ENCODE measurements at regions not wholly inside any gene's neighbourhood (a gene's known extent, or its start where the extent isn't known, plus 50 kb on each side); places are given as distances from the start of the nearest gene placed in this dataset.

- no peak for DNase-seq (ENCODE audit: low spot score)
These were observed 137.3 kb upstream of the FRMD4A start for GRCh38 chr10:14468023-14468441.

DNA sequence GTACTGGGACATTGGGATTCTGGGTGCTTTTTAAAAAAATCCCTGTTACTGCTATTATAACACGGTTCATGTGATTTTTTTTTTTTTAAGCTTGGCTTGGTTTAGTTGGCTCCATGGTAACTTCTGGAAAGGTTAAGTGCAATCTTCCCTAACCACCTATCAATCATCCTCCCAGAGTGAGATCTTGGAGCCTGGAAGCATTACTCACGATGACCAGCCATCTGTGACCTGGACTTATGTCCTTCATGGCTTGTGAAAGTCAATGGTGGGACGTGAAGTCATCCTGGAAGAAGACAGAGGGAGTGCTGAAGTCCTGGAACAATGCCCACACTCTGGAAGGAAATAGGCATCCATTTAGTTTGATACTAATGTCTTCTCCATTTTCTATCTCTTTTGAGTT is 135.5 kb upstream of the FRMD4A start:
- DNase-seq (ENCODE audit: low spot score) = no peak

DNA sequence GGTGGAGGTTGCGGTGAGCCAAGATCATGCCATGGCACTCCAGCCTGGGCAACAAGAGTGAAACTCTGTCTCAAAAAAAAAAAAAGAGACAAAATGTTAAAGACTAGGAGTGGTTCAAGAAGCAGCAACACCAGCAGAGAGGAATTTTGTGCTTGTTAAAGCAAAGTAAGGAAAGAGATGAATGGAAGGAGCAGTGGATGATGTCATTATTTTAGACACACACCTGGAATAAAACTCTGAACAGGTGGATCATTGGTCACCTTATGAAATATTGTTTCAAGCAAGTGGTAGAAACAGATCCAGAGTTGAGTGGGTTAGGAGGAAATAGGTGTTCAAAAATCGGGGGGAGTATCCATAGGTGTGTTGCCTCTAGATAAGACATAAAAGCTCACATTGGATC is 129.7 kb upstream of the FRMD4A start:
- no peak for DNase-seq (ENCODE audit: low spot score)

DNA sequence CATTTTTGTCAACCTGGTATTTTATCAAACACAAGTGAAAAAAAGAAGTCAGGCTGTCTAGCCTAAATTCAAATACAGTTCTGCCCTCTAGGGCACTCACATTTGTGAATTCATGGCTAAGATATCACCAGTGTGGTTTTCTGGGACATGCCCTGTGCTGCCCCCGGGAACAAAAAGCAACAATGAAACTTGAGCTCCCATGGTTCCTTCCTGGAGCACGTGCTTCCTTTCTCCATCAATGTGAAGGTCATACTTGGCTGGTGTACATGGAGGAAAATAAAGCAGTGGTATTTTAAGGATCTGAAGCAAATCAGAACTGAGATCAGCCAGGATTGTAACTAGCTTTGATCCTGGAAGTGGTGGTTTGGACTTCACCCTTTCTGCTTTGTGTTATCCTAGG is 128.9 kb upstream of the FRMD4A start:
- DNase-seq (ENCODE audit: low spot score) = no peak

- DNase-seq (ENCODE audit: low spot score) = no peak
These were observed 126.1 kb upstream of the FRMD4A start for GRCh38 chr10:14456870-14457266.

- peak; percentile 24 for DNase-seq (ENCODE audit: low spot score)
These were observed 125.6 kb upstream of the FRMD4A start for GRCh38 chr10:14456218-14456869.

GRCh38 chr10:14454629-14455028 is 123.9 kb upstream of the FRMD4A start:
- DNase-seq (ENCODE audit: low spot score) = no peak

DNA sequence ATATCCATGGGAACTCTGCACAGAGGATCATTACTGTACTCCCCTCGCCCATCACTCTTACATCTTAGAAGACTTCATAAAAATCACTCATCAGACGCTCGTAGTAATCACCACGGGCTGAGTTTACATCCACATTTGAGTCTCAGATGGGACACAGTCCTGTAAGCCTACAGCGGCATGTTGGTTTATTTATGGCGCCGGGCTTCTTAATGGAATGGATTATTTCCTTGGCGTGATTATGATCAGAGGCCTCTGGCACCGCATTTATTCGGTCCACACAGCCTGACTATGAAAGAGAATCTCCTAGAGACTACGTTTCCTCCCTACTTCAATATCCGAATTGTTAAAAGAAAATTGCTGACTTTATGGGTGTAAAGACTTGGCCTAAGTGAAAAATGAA is 123.5 kb upstream of the FRMD4A start:
- DNase-seq (ENCODE audit: low spot score) = no peak

DNA sequence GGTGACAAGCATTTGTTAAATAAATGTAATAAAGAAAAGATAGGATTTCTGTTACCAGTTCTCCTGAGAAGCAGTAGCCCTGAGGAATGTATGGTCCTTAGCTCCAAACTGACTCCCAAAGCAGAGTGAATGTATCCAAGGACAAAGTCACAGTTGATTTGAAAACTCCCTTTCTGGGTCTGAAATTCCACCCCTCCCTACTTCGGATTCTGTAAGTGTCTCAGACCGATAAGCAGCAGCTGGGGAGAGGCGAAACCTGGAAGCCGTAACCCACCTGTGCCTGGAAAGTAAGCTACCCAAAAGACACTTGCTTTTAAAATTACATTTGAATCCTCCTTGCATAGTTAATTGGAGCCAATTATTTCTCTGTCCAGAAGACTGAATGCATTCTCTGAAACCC is 122.9 kb upstream of the FRMD4A start:
- DNase-seq (ENCODE audit: low spot score) = no peak

- no peak for DNase-seq (ENCODE audit: low spot score)
These were observed 120.6 kb upstream of the FRMD4A start for GRCh38 chr10:14451341-14451740.

GRCh38 chr10:14450041-14450491 is 119.3 kb upstream of the FRMD4A start:
- DNase-seq (ENCODE audit: low spot score) = no peak

- no peak for DNase-seq (ENCODE audit: low spot score)
These were observed 118.6 kb upstream of the FRMD4A start for GRCh38 chr10:14449293-14449815.

- DNase-seq (ENCODE audit: low spot score) = no peak
These were observed 117.7 kb upstream of the FRMD4A start for GRCh38 chr10:14448197-14448990.

DNA sequence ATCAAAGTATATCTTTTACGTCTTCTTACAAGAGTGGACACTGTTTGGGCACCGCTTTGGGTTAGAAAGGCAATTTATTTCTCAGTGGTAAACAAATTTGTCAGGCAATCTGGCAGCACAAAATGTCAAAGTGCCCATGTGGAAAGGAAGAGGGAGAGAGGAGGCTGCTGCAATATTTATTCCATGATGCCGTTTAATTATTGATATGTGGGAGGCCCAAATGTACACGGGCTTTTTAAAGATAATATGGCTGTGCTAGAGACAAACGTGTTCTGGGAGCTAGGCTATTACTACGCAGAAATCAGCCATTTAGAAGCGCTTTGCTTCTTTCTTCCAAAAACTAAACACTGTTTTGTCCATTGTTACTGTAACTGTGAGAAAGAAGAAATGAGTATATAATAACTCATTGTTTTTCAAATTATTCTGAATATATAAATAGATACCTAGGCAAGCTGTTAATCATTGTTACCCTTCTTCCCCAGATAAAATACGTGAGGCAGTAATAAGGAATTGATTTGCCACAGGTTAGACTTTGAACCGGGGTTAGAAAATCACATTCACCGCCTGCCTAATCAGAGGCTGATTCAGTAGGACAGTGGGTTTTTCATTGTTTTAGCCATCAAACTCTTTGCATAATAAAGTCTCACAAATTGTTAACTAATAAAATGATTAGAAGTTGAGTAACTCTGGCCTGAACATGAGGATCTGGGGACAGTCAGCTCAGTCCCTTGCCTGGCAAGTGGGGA is 116.5 kb upstream of the FRMD4A start:
- no peak for DNase-seq (ENCODE audit: low spot score)

GRCh38 chr10:14439451-14440259 is 108.9 kb upstream of the FRMD4A start:
- no peak for DNase-seq (ENCODE audit: low spot score)

DNA sequence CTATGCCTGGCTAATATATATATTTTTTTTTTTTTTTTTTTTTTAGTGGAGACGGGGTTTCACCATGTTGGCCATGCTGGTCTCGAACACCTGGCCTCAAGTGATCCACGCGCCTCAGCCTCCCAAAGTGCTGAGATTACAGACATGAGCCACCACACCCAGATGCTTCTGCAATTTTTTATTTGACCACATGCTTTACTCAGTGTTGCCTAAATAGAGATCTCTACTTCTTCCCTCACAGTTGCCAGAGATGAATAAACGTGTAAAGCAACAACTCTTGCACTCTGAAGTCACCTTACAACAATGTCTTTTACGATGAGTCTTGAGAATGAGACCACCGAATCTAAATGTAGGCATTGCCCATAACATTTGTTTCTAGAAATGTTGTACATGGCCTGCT is 107.9 kb upstream of the FRMD4A start:
- DNase-seq (ENCODE audit: low spot score) = no peak

- DNase-seq (ENCODE audit: low spot score) = no peak
These were observed 107.3 kb upstream of the FRMD4A start for GRCh38 chr10:14438057-14438456.

- DNase-seq (ENCODE audit: low spot score) = no peak
These were observed 105.4 kb upstream of the FRMD4A start for GRCh38 chr10:14435976-14436632.

DNA sequence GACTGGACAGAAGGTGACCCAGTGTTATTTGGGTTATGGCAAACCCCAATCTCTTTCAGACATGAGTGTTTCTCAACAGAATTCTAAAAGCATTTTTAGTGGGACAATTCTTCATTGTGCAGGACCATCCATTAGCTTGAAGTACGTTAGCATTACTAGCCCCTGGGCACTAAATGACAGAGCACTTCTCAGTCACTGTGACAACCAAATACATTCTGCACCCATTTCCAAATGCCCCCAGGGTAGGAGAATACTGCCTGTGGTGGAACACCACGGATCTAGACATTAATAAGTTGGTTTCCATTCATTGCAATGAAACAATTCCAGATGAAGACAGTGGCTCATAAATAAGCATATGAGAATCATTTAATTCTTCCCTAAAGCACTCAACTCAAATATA is 102.4 kb upstream of the FRMD4A start:
- no peak for DNase-seq (ENCODE audit: low spot score)

DNA sequence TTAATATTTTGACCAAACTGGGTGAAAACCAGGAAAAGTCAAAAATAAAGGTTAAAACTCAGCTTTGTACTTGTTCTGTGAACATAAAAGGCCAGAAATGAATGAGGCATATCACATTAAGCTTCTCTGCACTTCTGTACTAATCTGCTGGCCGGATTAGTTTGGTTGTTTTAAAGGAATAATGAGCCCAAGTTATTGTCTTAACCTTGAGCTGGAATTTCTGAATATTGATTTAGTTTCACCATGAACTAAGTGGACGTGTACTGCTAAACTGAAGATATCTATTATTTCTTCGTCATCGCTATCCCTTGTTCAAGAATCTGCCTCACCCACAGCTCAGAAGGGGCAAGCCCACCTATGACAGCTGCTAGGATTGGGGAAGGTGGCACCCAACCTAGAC is 101.1 kb upstream of the FRMD4A start:
- no peak for DNase-seq (ENCODE audit: low spot score)

DNA sequence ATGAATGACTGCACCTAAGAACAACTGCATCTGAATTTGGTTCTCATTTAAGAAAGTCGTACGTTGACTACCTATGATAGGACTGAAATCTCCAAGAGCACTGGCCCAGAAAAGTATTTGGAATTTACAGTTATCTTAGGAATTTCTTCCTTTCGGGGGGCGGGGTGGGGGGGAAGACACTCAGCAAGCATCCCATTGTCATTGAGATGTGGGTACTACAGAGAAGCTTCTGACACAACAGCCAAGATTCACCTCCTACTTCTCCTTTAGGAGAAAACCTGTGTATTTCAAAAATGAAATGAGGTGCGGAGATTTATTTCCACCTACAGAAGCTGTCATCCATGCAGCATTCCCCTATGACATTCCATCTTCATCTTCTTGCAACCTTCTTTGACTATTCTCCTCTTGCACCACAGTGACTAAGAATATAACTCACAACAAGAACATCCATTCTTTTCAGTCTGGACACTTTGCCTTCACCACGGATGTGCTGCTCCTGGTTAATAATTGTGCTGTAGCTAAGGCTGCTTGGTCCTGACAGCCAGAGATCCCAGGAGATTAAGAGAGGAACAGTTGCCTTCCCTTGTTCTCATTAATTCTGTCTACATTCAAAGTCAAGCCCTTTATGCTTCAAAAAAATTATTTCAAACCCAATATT is 98.4 kb upstream of the FRMD4A start:
- DNase-seq (ENCODE audit: low spot score) = no peak

All from pons (tissue), 1 donor.